ENCODE measurements at regions not wholly inside any gene's neighbourhood (a gene's known extent, or its start where the extent isn't known, plus 50 kb on each side); places are given as distances from the start of the nearest gene placed in this dataset.

- Mint-ChIP-seq H3K27ac (no peak overlapping the region), H3K27me3 (no peaks in the 10 kb centered on the region), H3K9me3 (ENCODE audit: insufficient read depth) (no peaks in the 10 kb centered on the region), H3K4me3 (no peak overlapping the region), H3K4me1 (no peaks in the 10 kb centered on the region)
- TF ChIP-seq EZH2 (IDR thresholded peaks at IDR 0.05; ENCODE audit: borderline replicate concordance, insufficient read depth, low read depth, low read length, poor library complexity, severe bottlenecking) (no peak), CTCF (IDR thresholded peaks at IDR 0.05) (no peak)
- Histone ChIP-seq H4K20me1 (ENCODE audit: control insufficient read depth, insufficient read depth, low read length, poor library complexity, severe bottlenecking) (no peaks in the 10 kb centered on the region), H3K4me3 (ENCODE audit: control extremely low read depth in 1 of 5, extremely low read depth in 1 of 5, insufficient read depth in 1 of 5, low read depth in 2 of 5, low read length in 4 of 5) (no peak overlapping the region), H3K4me2 (replicated peaks; ENCODE audit: low read depth, low read length, poor library complexity, severe bottlenecking) (no peak overlapping the region), H3K36me3 (replicated peaks in 1 of 2; ENCODE audit: control extremely low read depth in 1 of 2, control insufficient read depth in 1 of 2, extremely low read depth in 1 of 2, insufficient read depth in 2 of 2, low read length in 1 of 2) (no peaks in the 10 kb centered on the region), H3K27ac (ENCODE audit: low read length in 2 of 2) (no peak overlapping the region), H3K9ac (ENCODE audit: low read length) (no peak overlapping the region), H3K9me3 (ENCODE audit: control extremely low read depth in 1 of 3, control insufficient read depth in 2 of 3, insufficient read depth in 1 of 3, low read length in 2 of 3) (peaks cover 0 to 3% (median 0%) of the 10 kb centered on the region in 3 donors), H3K79me2 (ENCODE audit: control insufficient read depth, insufficient read depth, low read length) (no peaks in the 10 kb centered on the region), H3K4me1 (ENCODE audit: control insufficient read depth in 2 of 2, insufficient read depth in 2 of 2, low read length in 2 of 2) (no peaks in the 10 kb centered on the region), H3K27me3 (replicated peaks in 1 of 4; ENCODE audit: control extremely low read depth in 1 of 4, control insufficient read depth in 3 of 4, insufficient read depth in 4 of 4, low read length in 3 of 4) (no peaks in the 10 kb centered on the region), H2AFZ (ENCODE audit: insufficient read depth, low read depth, low read length, poor library complexity, severe bottlenecking) (no peak overlapping the region)
- ChIA-PET CTCF (no interaction called here), POLR2A (no interaction called here)
- intact Hi-C loops (cut with micrococcal nuclease), result no loop called here
- no CpG with 5 or more reads among the region's 2 CpGs for WGBS (ENCODE audit: insufficient coverage)
- ATAC-seq (ENCODE audit: low read depth) (no peak), DNase-seq (no peak)
Observed at GRCh38 chr12:19659501-19659900, 220.2 kb downstream of the AEBP2 start.

DNA sequence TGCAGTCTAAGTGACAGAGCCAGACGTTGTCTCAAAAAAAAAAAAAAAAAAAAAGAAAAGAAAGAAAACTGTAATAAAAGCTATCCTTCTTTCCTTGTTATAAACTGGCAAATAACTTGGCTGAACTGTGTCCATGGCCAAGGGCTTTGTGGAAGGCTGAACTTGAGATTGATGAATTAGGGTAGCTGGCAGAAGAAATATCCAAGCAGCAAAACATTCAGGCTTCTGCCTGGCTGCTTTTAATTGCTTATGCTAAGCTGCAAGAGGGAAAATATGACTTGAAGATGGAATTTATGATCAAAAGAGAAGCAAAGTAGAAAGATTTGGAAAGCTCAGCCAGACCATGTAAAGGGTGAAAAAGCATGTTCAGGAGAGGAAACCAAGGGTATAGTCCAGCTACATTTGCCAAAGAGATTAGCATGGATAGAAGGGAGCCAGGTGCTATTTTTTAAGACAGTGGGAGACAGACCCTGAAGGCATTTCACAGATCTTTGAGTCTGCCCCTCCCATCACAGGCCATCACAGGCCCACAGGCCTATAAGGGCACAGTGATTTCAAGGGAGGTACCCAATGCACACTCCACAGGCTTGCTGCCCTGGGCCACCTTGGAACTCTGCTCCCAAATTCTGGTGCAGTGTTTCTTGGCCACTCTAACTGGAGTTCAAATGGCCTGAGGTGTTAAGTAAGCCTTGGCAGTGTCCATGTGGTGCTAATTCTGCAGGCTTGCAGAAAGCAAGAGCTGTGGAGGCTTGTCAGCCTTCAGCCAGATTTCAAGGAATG is 226.0 kb downstream of the AEBP2 start:
- Mint-ChIP-seq H3K4me3 (no peak overlapping the region), H3K27ac (no peak overlapping the region), H3K4me1 (no peaks in the 10 kb centered on the region), H3K9me3 (ENCODE audit: insufficient read depth) (no peaks in the 10 kb centered on the region), H3K27me3 (no peaks in the 10 kb centered on the region)
- intact Hi-C loops (cut with micrococcal nuclease), result no loop called here
- TF ChIP-seq EZH2 (IDR thresholded peaks at IDR 0.05; ENCODE audit: borderline replicate concordance, insufficient read depth, low read depth, low read length, poor library complexity, severe bottlenecking), result no peak
- TF ChIP-seq CTCF (IDR thresholded peaks at IDR 0.05), result no peak
- H3K4me2 ChIP-seq (replicated peaks; ENCODE audit: low read depth, low read length, poor library complexity, severe bottlenecking), result no peak overlapping the region
- no peak overlapping the region for H3K9ac ChIP-seq (ENCODE audit: low read length)
- H3K27ac ChIP-seq (ENCODE audit: low read length in 2 of 2), result no peak overlapping the region
- H3K9me3 ChIP-seq (ENCODE audit: control extremely low read depth in 1 of 3, control insufficient read depth in 2 of 3, insufficient read depth in 1 of 3, low read length in 2 of 3), result peaks cover 0 to 3% (median 0%) of the 10 kb centered on the region in 3 donors
- H3K4me3 ChIP-seq (ENCODE audit: control extremely low read depth in 1 of 5, extremely low read depth in 1 of 5, insufficient read depth in 1 of 5, low read depth in 2 of 5, low read length in 4 of 5), result no peak overlapping the region
- no peak overlapping the region for H2AFZ ChIP-seq (ENCODE audit: insufficient read depth, low read depth, low read length, poor library complexity, severe bottlenecking)
- DNase-seq (no peak), ATAC-seq (ENCODE audit: low read depth) (no peak)
- no peaks in the 10 kb centered on the region for H3K79me2 ChIP-seq (ENCODE audit: control insufficient read depth, insufficient read depth, low read length)
- no CpG with 5 or more reads among the region's 1 CpG for WGBS (ENCODE audit: insufficient coverage)
- H3K36me3 ChIP-seq (replicated peaks in 1 of 2; ENCODE audit: control extremely low read depth in 1 of 2, control insufficient read depth in 1 of 2, extremely low read depth in 1 of 2, insufficient read depth in 2 of 2, low read length in 1 of 2), result no peaks in the 10 kb centered on the region
- no peaks in the 10 kb centered on the region for H3K4me1 ChIP-seq (ENCODE audit: control insufficient read depth in 2 of 2, insufficient read depth in 2 of 2, low read length in 2 of 2)
- no peaks in the 10 kb centered on the region for H4K20me1 ChIP-seq (ENCODE audit: control insufficient read depth, insufficient read depth, low read length, poor library complexity, severe bottlenecking)
- no peaks in the 10 kb centered on the region for H3K27me3 ChIP-seq (replicated peaks in 1 of 4; ENCODE audit: control extremely low read depth in 1 of 4, control insufficient read depth in 3 of 4, insufficient read depth in 4 of 4, low read length in 3 of 4)
- CTCF ChIA-PET, result no interaction called here
- POLR2A ChIA-PET, result no interaction called here

Data from B cell (primary cell).